Trophoblast cell (in vitro differentiated cells and primary cell): ENCODE measurements at regions not wholly inside any gene's neighbourhood (a gene's known extent, or its start where the extent isn't known, plus 50 kb on each side); places are given as distances from the start of the nearest gene placed in this dataset.

Experiments used
- DNase-seq, 2 donors: peaks; one replicate each; pipeline ENCODE4 v3.0.0-alpha.2; 2016
- H2AFZ ChIP-seq: 2 replicates; pipeline ENCODE4 v1.6.1; 2013; ENCODE audit warnings: low read length, moderate library complexity, mild to moderate bottlenecking; ENCODE audit not compliant: insufficient read depth, poor library complexity
- H2AK5ac ChIP-seq: 2 replicates; pipeline ENCODE4 v1.6.1; 2013; ENCODE audit warnings: mild to moderate bottlenecking, low read length
- H2BK120ac ChIP-seq: 2 replicates; pipeline ENCODE4 v1.6.1; 2013; ENCODE audit warnings: low read length, mild to moderate bottlenecking, moderate library complexity; ENCODE audit not compliant: insufficient read depth, poor library complexity
- H2BK12ac ChIP-seq: 2 replicates; pipeline ENCODE4 v1.6.1; 2013; ENCODE audit warnings: mild to moderate bottlenecking, low read length, moderate library complexity
- H2BK5ac ChIP-seq: 2 replicates; pipeline ENCODE4 v1.6.1; 2013; ENCODE audit warnings: low read length, low read depth, moderate library complexity, mild to moderate bottlenecking; ENCODE audit not compliant: poor library complexity
- H3K14ac ChIP-seq: 2 replicates; pipeline ENCODE4 v1.6.1; 2013; ENCODE audit warnings: mild to moderate bottlenecking, low read length
- H3K18ac ChIP-seq: 2 replicates; pipeline ENCODE4 v1.6.1; 2013; ENCODE audit warnings: mild to moderate bottlenecking, low read length
- H3K23ac ChIP-seq: 2 replicates; pipeline ENCODE4 v1.6.1; 2013; ENCODE audit warnings: low read length
- H3K27ac ChIP-seq: 2 replicates; pipeline ENCODE4 v1.5.1; 2013; ENCODE audit warnings: low read depth, mild to moderate bottlenecking, inconsistent platforms, low read length, moderate library complexity
- H3K27me3 ChIP-seq: 2 replicates; pipeline ENCODE4 v1.6.1; 2013; ENCODE audit warnings: inconsistent platforms, mild to moderate bottlenecking, low read length, moderate library complexity; ENCODE audit not compliant: insufficient read depth
- H3K36me3 ChIP-seq, 2 experiments: 1 replicate in 1 of 2; 2 replicates in 1 of 2; pipeline ENCODE4 v1.6.1; 2013; ENCODE audit warnings: low read length in 2 of 2, mild to moderate bottlenecking in 2 of 2, moderate library complexity in 1 of 2; ENCODE audit not compliant: insufficient read depth in 2 of 2, control insufficient read depth in 1 of 2
- H3K4ac ChIP-seq: 2 replicates; pipeline ENCODE4 v1.6.1; 2013; ENCODE audit warnings: low read depth, mild to moderate bottlenecking, low read length, moderate library complexity
- H3K4me1 ChIP-seq, 2 experiments: 1 replicate in 1 of 2; 2 replicates in 1 of 2; pipeline ENCODE4 v1.6.1; 2013; ENCODE audit warnings: low read length in 2 of 2, mild to moderate bottlenecking in 2 of 2, moderate library complexity in 1 of 2; ENCODE audit not compliant: insufficient read depth in 2 of 2, control insufficient read depth in 1 of 2
- H3K4me2 ChIP-seq: 2 replicates; pipeline ENCODE4 v1.6.1; 2013; ENCODE audit warnings: inconsistent platforms, mild to moderate bottlenecking, low read length, moderate library complexity
- H3K4me3 ChIP-seq: 2 replicates; pipeline ENCODE4 v1.5.1; 2013; ENCODE audit warnings: mild to moderate bottlenecking, low read depth, low read length, inconsistent platforms
- H3K79me1 ChIP-seq: one replicate; pipeline ENCODE4 v1.6.1; 2013; ENCODE audit warnings: low read length
- H3K79me2 ChIP-seq: 2 replicates; pipeline ENCODE4 v1.6.1; 2013; ENCODE audit warnings: low read length, mild to moderate bottlenecking; ENCODE audit not compliant: control insufficient read depth, insufficient read depth, poor library complexity
- H3K9ac ChIP-seq: 2 replicates; pipeline ENCODE4 v1.6.1; 2013; ENCODE audit warnings: mild to moderate bottlenecking, low read length
- H3K9me3 ChIP-seq: 2 replicates; pipeline ENCODE4 v1.6.1; 2013; ENCODE audit warnings: low read depth, mild to moderate bottlenecking, control low read depth, inconsistent platforms, low read length; ENCODE audit not compliant: insufficient read depth
- H4K12ac ChIP-seq: 2 replicates; pipeline ENCODE4 v1.6.1; 2013; ENCODE audit warnings: low read depth, mild to moderate bottlenecking, low read length, moderate library complexity
- H4K8ac ChIP-seq: 2 replicates; pipeline ENCODE4 v1.6.1; 2013; ENCODE audit warnings: low read depth, mild to moderate bottlenecking, low read length, moderate library complexity
- H4K91ac ChIP-seq: one replicate; pipeline ENCODE4 v1.6.1; 2013; ENCODE audit warnings: low read depth, mild to moderate bottlenecking, low read length, moderate library complexity
- WGBS: extraction: QIAGEN DNeasy Blood & Tissue Kit; methylation state at CpG from one replicate; pipeline ENCODE4 v1.1.7; 2013; ENCODE audit warnings: missing lambda C conversion rate; ENCODE audit not compliant: insufficient read length, insufficient coverage; ENCODE audit errors: extremely low coverage; 5-methylcytosine and 5-hydroxymethylcytosine counted together

GRCh38 chr14:80385336-80385735 is 174.0 kb upstream of the DIO2 start:
- H2BK120ac ChIP-seq: no peak overlapping the region
- H3K4ac ChIP-seq: no peak overlapping the region
- H3K4me1 ChIP-seq: peaks cover 10 to 18% of the 10 kb centered on the region in 2 experiments
- H3K23ac ChIP-seq: no peak overlapping the region
- H3K36me3 ChIP-seq: no peaks in the 10 kb centered on the region
- no peaks in the 10 kb centered on the region for H3K27me3 ChIP-seq
- no peak overlapping the region for H2AK5ac ChIP-seq
- no peaks in the 10 kb centered on the region for H3K9me3 ChIP-seq
- no peak overlapping the region for H3K14ac ChIP-seq
- H2BK12ac ChIP-seq: no peak overlapping the region
- H3K9ac ChIP-seq: no peak overlapping the region
- no peak for DNase-seq
- no peak overlapping the region for H4K12ac ChIP-seq
- no peaks in the 10 kb centered on the region for H3K79me2 ChIP-seq
- H3K27ac ChIP-seq: no peak overlapping the region
- peaks cover 11% of the 10 kb centered on the region for H3K79me1 ChIP-seq
- no peak overlapping the region for H3K4me2 ChIP-seq
- no peak overlapping the region for H3K4me3 ChIP-seq
- H4K8ac ChIP-seq: no peak overlapping the region
- WGBS: no CpG with 5 or more reads among the region's 3 CpGs
- H2AFZ ChIP-seq: no peak overlapping the region
- H2BK5ac ChIP-seq: no peak overlapping the region
- no peak overlapping the region for H3K18ac ChIP-seq
- no peak overlapping the region for H4K91ac ChIP-seq

GRCh38 chr14:80383223-80383622 is 171.9 kb upstream of the DIO2 start:
- peaks cover 6 to 13% of the 10 kb centered on the region in 2 experiments for H3K4me1 ChIP-seq
- no peak overlapping the region for H3K4me3 ChIP-seq
- no peak overlapping the region for H2BK120ac ChIP-seq
- H3K9me3 ChIP-seq: no peaks in the 10 kb centered on the region
- H3K79me1 ChIP-seq: peaks cover 6% of the 10 kb centered on the region
- no peak overlapping the region for H3K4ac ChIP-seq
- no peak overlapping the region for H2AFZ ChIP-seq
- no peak overlapping the region for H4K12ac ChIP-seq
- H3K27me3 ChIP-seq: no peaks in the 10 kb centered on the region
- H3K27ac ChIP-seq: no peak overlapping the region
- no peak overlapping the region for H3K9ac ChIP-seq
- H3K23ac ChIP-seq: no peak overlapping the region
- no peaks in the 10 kb centered on the region for H3K36me3 ChIP-seq
- H3K18ac ChIP-seq: no peak overlapping the region
- no peak for DNase-seq
- no peak overlapping the region for H4K8ac ChIP-seq
- H3K79me2 ChIP-seq: no peaks in the 10 kb centered on the region
- H2BK5ac ChIP-seq: no peak overlapping the region
- WGBS: no CpG with 5 or more reads among the region's 1 CpG
- H3K4me2 ChIP-seq: no peak overlapping the region
- no peak overlapping the region for H2AK5ac ChIP-seq
- no peak overlapping the region for H2BK12ac ChIP-seq
- H3K14ac ChIP-seq: no peak overlapping the region
- H4K91ac ChIP-seq: no peak overlapping the region

GRCh38 chr14:80381807-80382363 is 170.6 kb upstream of the DIO2 start:
- H3K14ac ChIP-seq: no peak overlapping the region
- H2AK5ac ChIP-seq: no peak overlapping the region
- H2AFZ ChIP-seq: no peak overlapping the region
- H3K27me3 ChIP-seq: no peaks in the 10 kb centered on the region
- H2BK5ac ChIP-seq: no peak overlapping the region
- peaks cover 0 to 6% of the 10 kb centered on the region in 2 experiments for H3K4me1 ChIP-seq
- no peak overlapping the region for H3K4me2 ChIP-seq
- no peak for DNase-seq
- H4K8ac ChIP-seq: no peak overlapping the region
- H3K79me2 ChIP-seq: no peaks in the 10 kb centered on the region
- WGBS: no CpG with 5 or more reads among the region's 5 CpGs
- H3K36me3 ChIP-seq: no peaks in the 10 kb centered on the region
- H3K79me1 ChIP-seq: no peaks in the 10 kb centered on the region
- no peak overlapping the region for H3K4ac ChIP-seq
- H4K12ac ChIP-seq: no peak overlapping the region
- H3K18ac ChIP-seq: no peak overlapping the region
- H3K4me3 ChIP-seq: no peak overlapping the region
- H2BK12ac ChIP-seq: no peak overlapping the region
- no peak overlapping the region for H3K23ac ChIP-seq
- no peak overlapping the region for H2BK120ac ChIP-seq
- H4K91ac ChIP-seq: no peak overlapping the region
- no peak overlapping the region for H3K9ac ChIP-seq
- H3K9me3 ChIP-seq: no peaks in the 10 kb centered on the region
- H3K27ac ChIP-seq: no peak overlapping the region

GRCh38 chr14:80379035-80379434 is 167.7 kb upstream of the DIO2 start:
- H4K91ac ChIP-seq: no peak overlapping the region
- no peak overlapping the region for H3K27ac ChIP-seq
- no peak overlapping the region for H3K4me2 ChIP-seq
- H3K27me3 ChIP-seq: no peaks in the 10 kb centered on the region
- H3K23ac ChIP-seq: no peak overlapping the region
- DNase-seq: no peak
- H3K79me2 ChIP-seq: no peaks in the 10 kb centered on the region
- no peak overlapping the region for H3K4ac ChIP-seq
- no peaks in the 10 kb centered on the region for H3K36me3 ChIP-seq
- H2AK5ac ChIP-seq: no peak overlapping the region
- H2BK12ac ChIP-seq: no peak overlapping the region
- H4K12ac ChIP-seq: no peak overlapping the region
- no peak overlapping the region for H2BK120ac ChIP-seq
- no peak overlapping the region for H3K9ac ChIP-seq
- no peak overlapping the region for H3K14ac ChIP-seq
- WGBS: no CpG with 5 or more reads among the region's 1 CpG
- H3K79me1 ChIP-seq: no peaks in the 10 kb centered on the region
- no peak overlapping the region for H4K8ac ChIP-seq
- no peaks in the 10 kb centered on the region for H3K4me1 ChIP-seq
- H3K9me3 ChIP-seq: no peaks in the 10 kb centered on the region
- no peak overlapping the region for H2AFZ ChIP-seq
- no peak overlapping the region for H2BK5ac ChIP-seq
- no peak overlapping the region for H3K4me3 ChIP-seq
- no peak overlapping the region for H3K18ac ChIP-seq
